Fibroblast of skin of left quadriceps (primary cell): ENCODE measurements at regions not wholly inside any gene's neighbourhood (a gene's known extent, or its start where the extent isn't known, plus 50 kb on each side); places are given as distances from the start of the nearest gene placed in this dataset.
"Not testable (repeated sequence)": the region's sequence is repeated elsewhere in the genome, so short reads cannot be mapped to it uniquely, and the experiment has no call there.

Experiments
- DNase-seq, 2 experiments: peaks; one replicate each; pipeline ENCODE4 v3.0.0-alpha.2; 2013; ENCODE audit warnings: low read depth in 2 of 2

- DNase-seq, result no peak
These were observed 68.0 kb downstream of the CBLN4 start for GRCh38 chr20:55937283-55937682.

- DNase-seq, result no peak
These were observed 69.1 kb downstream of the CBLN4 start for GRCh38 chr20:55936209-55936595.

- no peak for DNase-seq
These were observed 69.7 kb downstream of the CBLN4 start for GRCh38 chr20:55935448-55936208.

- DNase-seq, result no peak
These were observed 71.2 kb downstream of the CBLN4 start for GRCh38 chr20:55934146-55934545.

GRCh38 chr20:55930876-55931275, 74.4 kb downstream of the CBLN4 start:
- DNase-seq, result not testable (repeated sequence)

DNA sequence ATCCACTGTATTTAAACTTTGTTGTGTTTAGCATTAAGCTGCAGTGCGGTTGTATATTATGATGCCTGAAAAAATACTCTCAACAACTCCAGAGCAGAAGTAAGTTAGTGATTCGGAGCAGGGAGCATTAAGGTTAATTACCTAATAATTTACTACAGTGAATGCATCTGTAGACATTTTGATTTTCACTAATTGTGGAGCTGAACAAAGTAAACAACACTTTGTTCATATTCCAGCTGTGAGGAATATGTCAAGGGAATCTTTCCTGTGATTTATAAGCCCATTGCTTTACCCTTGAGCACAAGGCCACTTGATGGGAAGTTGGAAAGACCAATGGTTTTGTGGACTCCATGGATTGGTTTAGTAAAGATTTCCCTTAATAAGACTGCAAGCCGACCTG, 77.1 kb downstream of the CBLN4 start:
- no peak for DNase-seq

GRCh38 chr20:55919956-55920355, 85.4 kb downstream of the CBLN4 start:
- DNase-seq, result no peak

- DNase-seq, result no peak
These were observed 86.0 kb downstream of the CBLN4 start for GRCh38 chr20:55919319-55919718.

GRCh38 chr20:55918471-55918870, 86.8 kb downstream of the CBLN4 start:
- no peak for DNase-seq

DNA sequence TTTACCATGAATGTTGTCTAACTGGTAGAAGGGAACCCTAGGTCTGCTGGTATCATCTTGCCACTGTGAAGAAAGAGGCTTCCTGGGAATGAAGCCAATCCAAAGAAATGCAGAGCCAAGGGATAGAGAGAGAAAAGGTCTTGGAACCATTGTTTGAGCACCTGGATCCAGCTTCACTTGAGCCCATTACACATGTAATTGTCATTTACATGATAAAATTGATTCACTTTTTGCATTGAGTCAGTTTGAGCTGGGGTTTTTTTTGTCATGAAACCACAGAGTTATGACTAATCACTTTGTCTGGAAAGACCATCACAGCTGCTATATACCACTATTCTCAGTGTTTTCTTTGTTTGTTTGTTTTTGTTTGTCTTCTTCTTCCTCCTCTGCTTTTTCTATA, 112.3 kb downstream of the CBLN4 start:
- DNase-seq, result no peak

GRCh38 chr20:55888685-55889084, 116.6 kb downstream of the CBLN4 start:
- DNase-seq, result no peak

- no peak for DNase-seq
These were observed 122.4 kb downstream of the CBLN4 start for GRCh38 chr20:55882910-55883309.

DNA sequence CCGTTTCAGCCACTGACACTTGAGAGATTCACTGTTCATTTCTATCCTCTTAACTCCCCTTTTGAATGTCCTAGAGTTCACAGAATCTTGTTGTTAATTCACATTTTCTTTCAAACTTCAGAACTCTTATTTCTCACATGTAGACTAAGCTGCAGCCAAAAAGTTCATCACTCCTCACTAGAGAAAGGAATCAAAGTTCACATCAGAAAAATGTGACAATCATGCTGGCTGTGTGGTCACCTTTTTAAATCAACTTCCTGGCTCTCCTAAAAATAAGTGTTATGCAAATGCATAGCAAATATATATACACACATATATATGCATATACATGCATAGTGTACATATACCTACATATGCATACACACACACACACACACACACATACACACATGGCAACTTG, 123.0 kb downstream of the CBLN4 start:
- DNase-seq, result no peak

- no peak for DNase-seq
These were observed 124.1 kb downstream of the CBLN4 start for GRCh38 chr20:55881204-55881603.

GRCh38 chr20:55880361-55880760, 125.0 kb downstream of the CBLN4 start:
- no peak for DNase-seq

GRCh38 chr20:55855052-55855451, 150.3 kb downstream of the CBLN4 start:
- no peak for DNase-seq

GRCh38 chr20:55830121-55830827, 175.0 kb downstream of the CBLN4 start:
- no peak for DNase-seq

GRCh38 chr20:55805138-55805537, 200.2 kb downstream of the CBLN4 start:
- DNase-seq, result no peak

DNA sequence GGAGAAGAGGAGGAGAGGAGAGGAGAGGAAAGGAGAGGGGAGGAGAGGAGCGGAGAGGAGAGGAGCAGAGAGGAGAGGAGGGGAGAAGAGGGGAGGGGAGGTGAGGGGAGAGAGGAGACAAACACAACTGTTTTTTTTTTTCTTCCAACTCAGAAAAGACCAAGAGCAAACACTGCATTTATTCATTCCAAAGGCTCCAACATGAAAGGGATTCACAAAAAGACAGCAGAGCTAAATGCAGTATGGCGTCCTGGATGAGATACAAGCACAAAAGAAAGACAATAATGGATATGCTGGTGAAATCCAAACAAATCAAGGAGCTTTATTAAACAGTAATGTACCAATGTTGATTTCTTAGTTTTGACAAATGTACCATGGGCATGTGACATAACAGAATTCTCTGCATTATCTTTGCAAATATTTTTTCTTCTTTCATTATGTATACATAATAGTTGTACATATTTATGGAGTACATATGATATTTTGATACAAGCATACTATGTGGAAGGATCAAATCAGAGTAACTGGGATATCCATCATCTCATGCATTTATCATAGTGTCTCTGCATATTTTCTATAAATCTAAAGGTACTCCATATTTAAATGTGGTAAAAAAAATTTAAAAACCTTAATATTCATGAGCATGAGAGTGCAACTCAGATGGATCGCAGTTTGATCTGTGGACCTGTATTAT, 204.6 kb downstream of the CBLN4 start:
- DNase-seq, result no peak

DNA sequence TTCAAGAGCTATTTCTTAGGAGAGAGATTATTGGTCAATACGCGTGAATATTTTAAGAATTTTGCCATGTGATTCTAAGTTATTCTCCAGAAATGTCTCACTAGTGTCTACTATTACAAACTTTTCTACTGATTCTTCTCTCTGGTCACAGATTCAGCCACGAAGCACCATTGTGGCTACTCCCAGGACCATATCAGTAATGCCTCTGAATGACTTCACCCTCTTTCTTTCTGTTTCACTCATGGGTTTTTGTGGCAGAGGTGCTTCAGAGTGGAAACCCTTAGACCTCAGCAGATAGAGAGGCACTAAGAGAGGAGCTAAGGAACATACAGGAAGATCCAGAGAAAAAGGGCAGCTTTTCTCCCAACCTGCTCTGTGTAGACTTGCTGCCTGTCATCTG, 211.3 kb downstream of the CBLN4 start:
- DNase-seq, result no peak

- no peak for DNase-seq
These were observed 213.3 kb downstream of the CBLN4 start for GRCh38 chr20:55792049-55792448.

GRCh38 chr20:55790178-55790577, 215.1 kb downstream of the CBLN4 start:
- no peak for DNase-seq

- no peak for DNase-seq
These were observed 221.3 kb downstream of the CBLN4 start for GRCh38 chr20:55784036-55784435.
